Activated naive CD4-positive, alpha-beta T cell treated with anti-CD3 and anti-CD28 coated beads, Interleukin-2, amount 50 U/mL, for 72 hours (primary cell): ENCODE measurements at regions not wholly inside any gene's neighbourhood (a gene's known extent, or its start where the extent isn't known, plus 50 kb on each side); places are given as distances from the start of the nearest gene placed in this dataset.

Source experiments
- ATAC-seq, 2 donors: fragments of 150-1000 bp; cut with Tn5 transposase; 2 replicates each; pipeline ENCODE4 v1.10.0; 2021; ENCODE audit warnings: mild to moderate bottlenecking in 2 of 2, moderate library complexity in 2 of 2
- DNase-seq, 2 donors: peaks; one replicate each; pipeline ENCODE4 v3.0.0; 2021 to 2022; ENCODE audit warnings: low spot score in 2 of 2
- H3K27ac Mint-ChIP-seq, 2 donors: one replicate each; pipeline ENCODE4 v1.8.0; 2022; ENCODE audit warnings: mild to moderate bottlenecking in 2 of 2, mixed read lengths in 2 of 2
- H3K36me3 Mint-ChIP-seq, 2 donors: one replicate each; pipeline ENCODE4 v1.8.0; 2022; ENCODE audit warnings: mixed read lengths in 2 of 2
- H3K9me3 Mint-ChIP-seq, 2 donors: one replicate each; pipeline ENCODE4 v1.8.0; 2022; ENCODE audit warnings: mixed read lengths in 2 of 2

- no peak for DNase-seq
- Mint-ChIP-seq H3K27ac (no peak overlapping the region), H3K9me3 (no peaks in the 10 kb centered on the region), H3K36me3 (no peaks in the 10 kb centered on the region)
- no peak for ATAC-seq
These were observed 145.9 kb downstream of the ACKR3 start for GRCh38 chr2:236715491-236715961.

- no peak for DNase-seq
- Mint-ChIP-seq H3K9me3 (no peaks in the 10 kb centered on the region), H3K27ac (no peak overlapping the region), H3K36me3 (no peaks in the 10 kb centered on the region)
- ATAC-seq = no peak
These were observed 147.5 kb downstream of the ACKR3 start for GRCh38 chr2:236717120-236717519.

GRCh38 chr2:236717729-236718128 is 148.1 kb downstream of the ACKR3 start:
- Mint-ChIP-seq H3K36me3 (no peaks in the 10 kb centered on the region), H3K27ac (no peak overlapping the region), H3K9me3 (no peaks in the 10 kb centered on the region)
- ATAC-seq (no peak), DNase-seq (no peak)

GRCh38 chr2:236718207-236718992 is 148.8 kb downstream of the ACKR3 start:
- Mint-ChIP-seq H3K9me3 (no peaks in the 10 kb centered on the region), H3K36me3 (no peaks in the 10 kb centered on the region), H3K27ac (no peak overlapping the region)
- DNase-seq (no peak), ATAC-seq (no peak)

- DNase-seq (no peak), ATAC-seq (no peak)
- no peak overlapping the region for H3K27ac Mint-ChIP-seq
- H3K36me3 Mint-ChIP-seq = no peaks in the 10 kb centered on the region
- no peaks in the 10 kb centered on the region for H3K9me3 Mint-ChIP-seq
These were observed 149.6 kb downstream of the ACKR3 start for GRCh38 chr2:236719192-236719635.

- Mint-ChIP-seq H3K27ac (no peak overlapping the region), H3K36me3 (no peaks in the 10 kb centered on the region), H3K9me3 (no peaks in the 10 kb centered on the region)
- no peak for ATAC-seq
- DNase-seq = no peak
These were observed 151.4 kb downstream of the ACKR3 start for GRCh38 chr2:236720974-236721540.

GRCh38 chr2:236724200-236724599 is 154.6 kb downstream of the ACKR3 start:
- Mint-ChIP-seq H3K9me3 (no peaks in the 10 kb centered on the region), H3K36me3 (no peaks in the 10 kb centered on the region), H3K27ac (no peak overlapping the region)
- ATAC-seq = no peak
- DNase-seq = no peak

GRCh38 chr2:236726701-236727450 is 157.3 kb downstream of the ACKR3 start:
- Mint-ChIP-seq H3K27ac (no peak overlapping the region), H3K9me3 (no peaks in the 10 kb centered on the region), H3K36me3 (no peaks in the 10 kb centered on the region)
- no peak for ATAC-seq
- DNase-seq = no peak

GRCh38 chr2:236728916-236729670 is 159.5 kb downstream of the ACKR3 start:
- no peak for DNase-seq

GRCh38 chr2:236730393-236730792 is 160.8 kb downstream of the ACKR3 start:
- DNase-seq (no peak), ATAC-seq (no peak)
- H3K27ac Mint-ChIP-seq = no peak overlapping the region
- H3K9me3 Mint-ChIP-seq = no peaks in the 10 kb centered on the region
- H3K36me3 Mint-ChIP-seq = no peaks in the 10 kb centered on the region

More at GRCh38 chr2:236728916-236729670, 159.5 kb downstream of the ACKR3 start:
- no peaks in the 10 kb centered on the region for H3K9me3 Mint-ChIP-seq
- H3K36me3 Mint-ChIP-seq = no peaks in the 10 kb centered on the region
- H3K27ac Mint-ChIP-seq = no peak overlapping the region
- no peak for ATAC-seq

GRCh38 chr2:236731767-236732580 is 162.3 kb downstream of the ACKR3 start:
- DNase-seq = no peak
- H3K9me3 Mint-ChIP-seq = no peaks in the 10 kb centered on the region
- no peak overlapping the region for H3K27ac Mint-ChIP-seq
- no peak for ATAC-seq
- no peaks in the 10 kb centered on the region for H3K36me3 Mint-ChIP-seq

GRCh38 chr2:236733156-236733555 is 163.5 kb downstream of the ACKR3 start:
- ATAC-seq (no peak), DNase-seq (no peak)
- Mint-ChIP-seq H3K27ac (no peak overlapping the region), H3K9me3 (no peaks in the 10 kb centered on the region), H3K36me3 (no peaks in the 10 kb centered on the region)

GRCh38 chr2:236735825-236736238 is 166.2 kb downstream of the ACKR3 start:
- no peak overlapping the region for H3K27ac Mint-ChIP-seq
- DNase-seq (no peak), ATAC-seq (no peak)
- H3K9me3 Mint-ChIP-seq = peaks cover 0 to 5% of the 10 kb centered on the region in 2 donors
- H3K36me3 Mint-ChIP-seq = no peaks in the 10 kb centered on the region

- ATAC-seq (no peak), DNase-seq (no peak)
- Mint-ChIP-seq H3K9me3 (peaks cover 0 to 5% of the 10 kb centered on the region in 2 donors), H3K36me3 (no peaks in the 10 kb centered on the region), H3K27ac (no peak overlapping the region)
These were observed 168.4 kb downstream of the ACKR3 start for GRCh38 chr2:236738030-236738429.

- DNase-seq (no peak), ATAC-seq (no peak)
- Mint-ChIP-seq H3K36me3 (no peaks in the 10 kb centered on the region), H3K9me3 (peaks cover 0 to 5% of the 10 kb centered on the region in 2 donors), H3K27ac (no peak overlapping the region)
These were observed 169.3 kb downstream of the ACKR3 start for GRCh38 chr2:236738896-236739295.

- DNase-seq = no peak
- Mint-ChIP-seq H3K27ac (no peak overlapping the region), H3K9me3 (peaks cover 0 to 5% of the 10 kb centered on the region in 2 donors), H3K36me3 (no peaks in the 10 kb centered on the region)
- ATAC-seq = no peak
These were observed 170.0 kb downstream of the ACKR3 start for GRCh38 chr2:236739663-236740062.
